CD4-positive, alpha-beta T cell (primary cell): ENCODE measurements at regions not wholly inside any gene's neighbourhood (a gene's known extent, or its start where the extent isn't known, plus 50 kb on each side); places are given as distances from the start of the nearest gene placed in this dataset.

Experiments
- ATAC-seq: fragments of 200-7000 bp; cut with Tn5 transposase; one replicate; pipeline ENCODE4 v1.10.0; 2022; ENCODE audit warnings: mild to moderate bottlenecking; ENCODE audit not compliant: poor library complexity
- CTCF ChIA-PET: fragments of 350-600 bp; sonication (Branson Sonifier 250); formaldehyde crosslinking; loops from one replicate; lab custom pipeline; 2021; ENCODE audit warnings: antibody characterized with exemption, inconsistent platforms; lab: Charles Lee
- POLR2A ChIA-PET: fragments of 350-600 bp; sonication (Branson Sonifier 250); formaldehyde crosslinking; loops from one replicate; lab custom pipeline; 2021; ENCODE audit warnings: antibody characterized with exemption, inconsistent platforms; lab: Charles Lee
- DNase-seq, 14 experiments: peaks; one replicate each; pipeline ENCODE4 v3.0.0-alpha.2; 2013 to 2020; ENCODE audit warnings: mixed read lengths in 2 of 14
- H3K27ac ChIP-seq, 2 donors: one replicate each; pipeline versions ENCODE4 v1.5.1 to v1.7.0; 2013; ENCODE audit warnings: low read length in 2 of 2, low read depth in 1 of 2, mild to moderate bottlenecking in 1 of 2
- H3K27me3 ChIP-seq, 2 experiments: 1 replicate in 1 of 2; 2 replicates in 1 of 2; pipeline versions ENCODE4 v1.6.1 to v1.7.0; 2013; ENCODE audit warnings: low read length in 2 of 2, control low read depth in 1 of 2, mild to moderate bottlenecking in 1 of 2, moderate library complexity in 1 of 2; ENCODE audit not compliant: insufficient read depth in 2 of 2, control insufficient read depth in 1 of 2
- H3K36me3 ChIP-seq: one replicate; pipeline ENCODE4 v1.6.1; 2013; ENCODE audit warnings: low read length, control low read depth; ENCODE audit not compliant: insufficient read depth
- H3K4me1 ChIP-seq: one replicate; pipeline ENCODE4 v1.6.1; 2013; ENCODE audit warnings: low read length, control low read depth; ENCODE audit not compliant: insufficient read depth
- H3K4me3 ChIP-seq: one replicate; pipeline ENCODE4 v1.5.1; 2013; ENCODE audit warnings: mild to moderate bottlenecking, low read length, moderate library complexity
- H3K9me3 ChIP-seq, 2 experiments: 1 replicate in 1 of 2; 2 replicates in 1 of 2; pipeline versions ENCODE4 v1.6.1 to v1.7.0; 2013; ENCODE audit warnings: low read length in 2 of 2, mild to moderate bottlenecking in 2 of 2, control low read depth in 1 of 2, moderate library complexity in 1 of 2; ENCODE audit not compliant: control insufficient read depth in 1 of 2, insufficient read depth in 1 of 2
- H3K27ac Mint-ChIP-seq: one replicate; pipeline ENCODE4 v1.8.0; 2020; ENCODE audit warnings: mixed read lengths
- H3K27me3 Mint-ChIP-seq: one replicate; pipeline ENCODE4 v1.8.0; 2021; ENCODE audit warnings: mixed read lengths
- H3K36me3 Mint-ChIP-seq: one replicate; pipeline ENCODE4 v1.8.0; 2021; ENCODE audit warnings: low read depth, mixed read lengths
- H3K4me1 Mint-ChIP-seq: one replicate; pipeline ENCODE4 v1.8.0; 2021; ENCODE audit warnings: low read depth, mixed read lengths
- H3K4me3 Mint-ChIP-seq: one replicate; pipeline ENCODE4 v1.8.0; 2020; ENCODE audit warnings: mild to moderate bottlenecking, mixed read lengths
- H3K9me3 Mint-ChIP-seq: one replicate; pipeline ENCODE4 v1.8.0; 2020; ENCODE audit warnings: mixed read lengths
- intact Hi-C, 2 experiments: fragments of 100-400 bp; cut with DNase I in 1 of 2; cut with micrococcal nuclease in 1 of 2; formaldehyde crosslinking; loops; one replicate each; pipeline versions ENCODE4 v1.15.1 to v1.9.0; 2023 to 2025; cut with DNase I, micrococcal nuclease
- TF ChIP-seq, protein P1 (sequence below): fragments of 200-600 bp; IDR thresholded peaks from one replicate; pipeline ENCODE4 v1.8.0; 2022; ENCODE audit warnings: antibody characterized with exemption, mild to moderate bottlenecking

DNA sequence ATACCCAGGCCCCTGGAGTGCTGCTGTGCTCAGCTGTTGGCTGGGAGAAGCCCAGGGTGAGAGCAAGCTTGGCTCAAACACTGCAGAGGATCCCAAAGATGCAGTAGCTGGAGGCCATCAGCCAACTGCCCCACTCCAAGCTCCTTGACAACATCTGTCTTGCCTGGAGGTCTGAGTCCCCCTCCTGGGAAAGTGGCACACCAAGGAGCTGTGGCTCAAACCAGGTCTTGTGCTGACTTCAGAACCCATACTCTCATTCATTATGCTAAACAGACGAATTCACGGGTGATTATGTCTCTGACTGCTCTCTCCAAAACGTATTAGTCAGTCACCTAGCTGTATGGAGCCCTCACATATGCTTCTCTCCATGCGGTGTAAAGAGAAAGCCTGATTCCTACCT lies 206.1 kb downstream of the TTC32 start:
- no peaks in the 10 kb centered on the region for H3K4me1 ChIP-seq
- H3K27ac ChIP-seq = no peak overlapping the region
- Mint-ChIP-seq H3K27ac (no peak overlapping the region), H3K4me3 (no peak overlapping the region), H3K9me3 (no peaks in the 10 kb centered on the region), H3K4me1 (no peaks in the 10 kb centered on the region), H3K36me3 (no peaks in the 10 kb centered on the region), H3K27me3 (peaks cover 9% of the 10 kb centered on the region)
- DNase-seq (no peak), ATAC-seq (no peak)
- H3K4me3 ChIP-seq = no peak overlapping the region
- no peaks in the 10 kb centered on the region for H3K27me3 ChIP-seq
- H3K9me3 ChIP-seq = peaks cover 0 to 9% of the 10 kb centered on the region in 2 experiments
- intact Hi-C loops = no loop called here
- ChIA-PET CTCF (no interaction called here), POLR2A (no interaction called here)
- H3K36me3 ChIP-seq = no peaks in the 10 kb centered on the region
- TF ChIP-seq, protein P1, sequence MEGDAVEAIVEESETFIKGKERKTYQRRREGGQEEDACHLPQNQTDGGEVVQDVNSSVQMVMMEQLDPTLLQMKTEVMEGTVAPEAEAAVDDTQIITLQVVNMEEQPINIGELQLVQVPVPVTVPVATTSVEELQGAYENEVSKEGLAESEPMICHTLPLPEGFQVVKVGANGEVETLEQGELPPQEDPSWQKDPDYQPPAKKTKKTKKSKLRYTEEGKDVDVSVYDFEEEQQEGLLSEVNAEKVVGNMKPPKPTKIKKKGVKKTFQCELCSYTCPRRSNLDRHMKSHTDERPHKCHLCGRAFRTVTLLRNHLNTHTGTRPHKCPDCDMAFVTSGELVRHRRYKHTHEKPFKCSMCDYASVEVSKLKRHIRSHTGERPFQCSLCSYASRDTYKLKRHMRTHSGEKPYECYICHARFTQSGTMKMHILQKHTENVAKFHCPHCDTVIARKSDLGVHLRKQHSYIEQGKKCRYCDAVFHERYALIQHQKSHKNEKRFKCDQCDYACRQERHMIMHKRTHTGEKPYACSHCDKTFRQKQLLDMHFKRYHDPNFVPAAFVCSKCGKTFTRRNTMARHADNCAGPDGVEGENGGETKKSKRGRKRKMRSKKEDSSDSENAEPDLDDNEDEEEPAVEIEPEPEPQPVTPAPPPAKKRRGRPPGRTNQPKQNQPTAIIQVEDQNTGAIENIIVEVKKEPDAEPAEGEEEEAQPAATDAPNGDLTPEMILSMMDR = no peak

DNA sequence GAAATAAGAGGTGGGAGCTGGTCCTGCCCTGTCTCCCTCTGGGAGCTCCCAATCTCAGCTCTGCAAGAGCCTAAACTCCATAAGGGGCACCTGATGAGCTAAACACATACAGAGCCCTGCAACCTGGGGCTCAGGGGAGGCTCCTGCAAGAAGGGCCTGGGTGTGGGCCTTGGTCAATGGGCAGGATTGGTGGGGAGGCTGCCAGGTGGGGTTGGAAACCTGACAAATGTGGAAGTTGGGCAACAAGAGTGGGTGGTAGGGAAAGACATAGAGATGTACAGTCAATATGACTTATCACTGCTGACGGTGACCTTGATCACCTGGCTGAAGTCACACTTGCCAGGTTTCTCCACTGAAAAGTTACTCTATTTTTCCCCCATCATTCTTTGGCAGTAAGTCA lies 209.9 kb downstream of the TTC32 start:
- TF ChIP-seq, protein P1 = no peak
- Histone ChIP-seq H3K4me3 (no peak overlapping the region), H3K27ac (no peak overlapping the region), H3K9me3 (no peaks in the 10 kb centered on the region), H3K4me1 (no peaks in the 10 kb centered on the region), H3K27me3 (no peaks in the 10 kb centered on the region), H3K36me3 (no peaks in the 10 kb centered on the region)
- intact Hi-C loops = no loop called here
- no peak overlapping the region for H3K27ac Mint-ChIP-seq
- DNase-seq (no peak), ATAC-seq (no peak)
- peaks cover 26% of the 10 kb centered on the region for H3K27me3 Mint-ChIP-seq
- CTCF ChIA-PET = no interaction called here
- H3K4me1 Mint-ChIP-seq = no peaks in the 10 kb centered on the region
- POLR2A ChIA-PET = no interaction called here
- no peak overlapping the region for H3K4me3 Mint-ChIP-seq
- no peaks in the 10 kb centered on the region for H3K36me3 Mint-ChIP-seq
- no peaks in the 10 kb centered on the region for H3K9me3 Mint-ChIP-seq

DNA sequence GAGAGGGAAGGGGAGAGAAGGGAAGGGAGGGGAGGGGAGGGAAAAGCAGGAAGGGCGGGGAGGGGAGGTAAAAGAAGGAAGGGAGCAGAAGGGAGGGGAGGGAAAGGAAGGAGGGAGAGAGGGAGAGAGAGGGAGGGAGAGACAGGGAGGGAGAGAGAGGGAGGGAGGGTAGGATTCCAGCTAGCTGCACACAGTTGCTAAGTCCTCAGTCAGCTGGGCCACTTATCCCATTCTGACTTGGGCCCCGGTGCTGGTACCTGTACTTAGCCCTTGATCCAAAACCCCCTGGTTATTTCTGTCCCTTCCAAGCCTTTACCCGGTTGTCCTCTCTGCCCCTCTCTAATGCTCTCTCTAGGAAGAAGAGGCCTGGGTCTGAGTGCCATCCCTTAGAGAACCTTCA lies 211.4 kb downstream of the TTC32 start:
- H3K27ac ChIP-seq = no peak overlapping the region
- Mint-ChIP-seq H3K36me3 (no peaks in the 10 kb centered on the region), H3K27me3 (peaks cover 26% of the 10 kb centered on the region), H3K4me1 (no peaks in the 10 kb centered on the region), H3K27ac (no peak overlapping the region), H3K9me3 (no peaks in the 10 kb centered on the region), H3K4me3 (no peak overlapping the region)
- H3K9me3 ChIP-seq = no peaks in the 10 kb centered on the region
- H3K36me3 ChIP-seq = no peaks in the 10 kb centered on the region
- ChIA-PET CTCF (no interaction called here), POLR2A (no interaction called here)
- TF ChIP-seq, protein P1 = no peak
- ATAC-seq (no peak), DNase-seq (no peak)
- intact Hi-C loops = no loop called here
- H3K4me1 ChIP-seq = no peaks in the 10 kb centered on the region
- no peak overlapping the region for H3K4me3 ChIP-seq
- H3K27me3 ChIP-seq = no peaks in the 10 kb centered on the region
